IMR-90 (cell line): ENCODE measurements at regions not wholly inside any gene's neighbourhood (a gene's known extent, or its start where the extent isn't known, plus 50 kb on each side); places are given as distances from the start of the nearest gene placed in this dataset.

Source experiments
- ATAC-seq: fragments of 200-7000 bp; cut with Tn5 transposase; 2 replicates; pipeline ENCODE4 v1.9.1; 2020; ENCODE audit warnings: low read depth, mild to moderate bottlenecking, moderate library complexity
- BruUV-seq: library from RNA; stranded (reverse); fragments of 400-500 nt; replicated peaks from 2 replicates; lab custom pipeline; 2021; lab: Mats Ljungman, UMichigan
- CTCF ChIA-PET: fragments of 300-600 bp; formaldehyde crosslinking; extraction: SDS; loops from one replicate; lab custom pipeline; 2021; ENCODE audit warnings: antibody characterized with exemption; lab: Yijun Ruan, JAX
- POLR2A ChIA-PET: fragments of 300-600 bp; sonication (Branson Sonifier 250); formaldehyde crosslinking; loops from one replicate; lab custom pipeline; 2022; ENCODE audit warnings: antibody characterized with exemption; ENCODE audit not compliant: unreplicated experiment; lab: Charles Lee
- DNase-seq: peaks from one replicate; pipeline ENCODE4 v3.0.0; 2013
- H2AFZ ChIP-seq: replicated peaks from 2 replicates; pipeline ENCODE3; 2013; ENCODE audit warnings: low read length, mild to moderate bottlenecking; ENCODE audit not compliant: poor library complexity
- H2AK5ac ChIP-seq: 2 replicates; pipeline ENCODE4 v1.6.1; 2013; ENCODE audit warnings: low read depth, low read length, inconsistent platforms
- H2AK9ac ChIP-seq: replicated peaks from 2 replicates; pipeline ENCODE3; 2013; ENCODE audit warnings: mild to moderate bottlenecking, low read depth, low read length, moderate library complexity; ENCODE audit not compliant: poor library complexity
- H2BK120ac ChIP-seq: 2 replicates; pipeline ENCODE4 v1.6.1; 2013; ENCODE audit warnings: low read depth, low read length, inconsistent platforms
- H2BK15ac ChIP-seq: 3 replicates; pipeline ENCODE4 v1.6.1; 2013; ENCODE audit warnings: low read depth, low read length, inconsistent platforms
- H2BK20ac ChIP-seq: 2 replicates; pipeline ENCODE4 v1.6.1; 2013; ENCODE audit warnings: low read depth, mild to moderate bottlenecking, inconsistent platforms, low read length, moderate library complexity
- H2BK5ac ChIP-seq: 2 replicates; pipeline ENCODE4 v1.6.1; 2013; ENCODE audit warnings: mild to moderate bottlenecking, low read depth, low read length, inconsistent platforms; ENCODE audit not compliant: poor library complexity, severe bottlenecking
- H3K14ac ChIP-seq: replicated peaks from 2 replicates; pipeline ENCODE4 v1.6.1; 2013; ENCODE audit warnings: low read depth, low read length, inconsistent platforms
- H3K18ac ChIP-seq: 2 replicates; pipeline ENCODE4 v1.6.1; 2013; ENCODE audit warnings: low read depth, low read length, control low read depth
- H3K23ac ChIP-seq: 2 replicates; pipeline ENCODE4 v1.6.1; 2013; ENCODE audit warnings: low read depth, low read length, inconsistent platforms
- H3K27ac ChIP-seq: 2 replicates; pipeline ENCODE4 v1.5.1; 2013; ENCODE audit warnings: mild to moderate bottlenecking, control low read depth, low read length; ENCODE audit not compliant: insufficient read depth
- H3K27me3 ChIP-seq: 2 replicates; pipeline ENCODE4 v1.6.1; 2013; ENCODE audit warnings: low read length; ENCODE audit not compliant: control insufficient read depth, insufficient read depth
- H3K36me3 ChIP-seq: 2 replicates; pipeline ENCODE4 v1.6.1; 2013; ENCODE audit warnings: low read length, mixed read lengths; ENCODE audit not compliant: control insufficient read depth, insufficient read depth
- H3K4ac ChIP-seq: 2 replicates; pipeline ENCODE4 v1.6.1; 2013; ENCODE audit warnings: low read depth, low read length, inconsistent platforms
- H3K4me1 ChIP-seq: 2 replicates; pipeline ENCODE4 v1.6.1; 2013; ENCODE audit warnings: low read length, mixed read lengths; ENCODE audit not compliant: control insufficient read depth, insufficient read depth
- H3K4me2 ChIP-seq: 2 replicates; pipeline ENCODE4 v1.6.1; 2013; ENCODE audit warnings: low read depth, mild to moderate bottlenecking, control low read depth, low read length, moderate library complexity
- H3K4me3 ChIP-seq: 2 replicates; pipeline ENCODE4 v1.5.1; 2013; ENCODE audit warnings: low read depth, mild to moderate bottlenecking, control low read depth, low read length, moderate library complexity; ENCODE audit not compliant: insufficient read depth
- H3K56ac ChIP-seq: 2 replicates; pipeline ENCODE4 v1.6.1; 2013; ENCODE audit warnings: low read length, inconsistent platforms; ENCODE audit not compliant: insufficient read depth; ENCODE audit errors: extremely low read depth
- H3K79me1 ChIP-seq, 2 experiments: 2 replicates each; pipeline ENCODE4 v1.6.1; 2013; ENCODE audit warnings: low read length in 2 of 2, inconsistent platforms in 1 of 2, low read depth in 1 of 2
- H3K9ac ChIP-seq: 2 replicates; pipeline ENCODE4 v1.6.1; 2013; ENCODE audit warnings: low read depth, low read length, control low read depth
- H3K9me1 ChIP-seq: 2 replicates; pipeline ENCODE4 v1.6.1; 2013; ENCODE audit warnings: low read length, inconsistent platforms; ENCODE audit not compliant: insufficient read depth
- H3K9me3 ChIP-seq: 2 replicates; pipeline ENCODE4 v1.6.1; 2013; ENCODE audit warnings: low read length; ENCODE audit not compliant: control insufficient read depth, insufficient read depth
- H4K20me1 ChIP-seq: 2 replicates; pipeline ENCODE4 v1.6.1; 2013; ENCODE audit warnings: low read length, inconsistent platforms; ENCODE audit not compliant: insufficient read depth
- H4K5ac ChIP-seq: 2 replicates; pipeline ENCODE4 v1.6.1; 2013; ENCODE audit warnings: mild to moderate bottlenecking, low read depth, low read length, control low read depth
- H4K8ac ChIP-seq, 2 experiments: 2 replicates each; pipeline ENCODE4 v1.6.1; 2013; ENCODE audit warnings: low read depth in 2 of 2, low read length in 2 of 2, control low read depth in 1 of 2, inconsistent platforms in 1 of 2
- H4K91ac ChIP-seq: 2 replicates; pipeline ENCODE4 v1.6.1; 2013; ENCODE audit warnings: low read depth, low read length, inconsistent platforms; ENCODE audit not compliant: insufficient read depth
- BHLHE40 ChIP-seq: fragments of 150-350 bp; IDR thresholded peaks from 2 replicates; pipeline ENCODE4 v1.6.1; 2016; ENCODE audit warnings: mild to moderate bottlenecking, low read depth, low read length
- POLR2A ChIP-seq: IDR thresholded peaks from 2 replicates; pipeline ENCODE4 v1.6.1; 2012; ENCODE audit warnings: mild to moderate bottlenecking, low read depth, low read length
- RAD21 ChIP-seq: IDR thresholded peaks from 2 replicates; pipeline ENCODE4 v1.6.1; 2012; ENCODE audit warnings: low read length, improper control_type of control experiment
- WGBS, 2 experiments: methylation state at CpG; one replicate each; pipeline versions ENCODE4 v1.1.5 to v1.1.7; 2013; ENCODE audit warnings: missing lambda C conversion rate in 2 of 2; ENCODE audit not compliant: insufficient read length in 1 of 2; ENCODE audit errors: extremely low coverage in 2 of 2; 5-methylcytosine and 5-hydroxymethylcytosine counted together
- dilution Hi-C: fragments of 300-500 bp; cut with HindIII; formaldehyde crosslinking; loops from one replicate; pipeline ENCODE4 v1.14.3; 2018; ENCODE audit warnings: low sequenced_read_pairs; ENCODE audit not compliant: unreplicated experiment
- in situ Hi-C: fragments of 300-500 bp; cut with MboI; formaldehyde crosslinking; loops from 3 replicates; pipeline ENCODE4 v1.14.3; 2019; ENCODE audit warnings: low sequenced_read_pairs, inconsistent platforms, mixed read lengths
- intact Hi-C: fragments of 100-400 bp; cut with micrococcal nuclease; formaldehyde crosslinking; loops from 2 replicates; pipeline ENCODE4 v1.10.0; 2022
- TF ChIP-seq, protein P1 (sequence below): fragments of 150-350 bp; IDR thresholded peaks from 2 replicates; pipeline ENCODE4 v1.6.1; 2016; ENCODE audit warnings: low read depth, mild to moderate bottlenecking, low read length, moderate library complexity, borderline replicate concordance

DNA sequence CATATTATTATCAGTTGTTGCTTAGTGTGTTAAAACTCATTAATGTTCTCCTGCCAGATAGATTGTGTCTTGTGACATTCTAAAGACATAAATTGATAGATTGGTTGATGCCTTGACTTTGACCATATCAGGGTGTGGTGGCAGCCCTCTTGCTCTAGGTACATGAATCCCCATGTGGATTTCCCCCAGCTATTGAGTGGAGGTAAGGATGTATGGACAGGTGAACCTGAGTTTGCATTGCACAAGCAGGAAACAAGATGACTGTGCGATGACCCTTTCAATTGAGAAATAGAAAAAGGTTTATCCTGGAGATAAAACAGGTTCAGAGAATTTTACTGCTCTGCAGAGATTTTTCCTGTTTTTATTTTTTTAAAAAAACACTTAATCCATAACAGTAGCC is 619.2 kb downstream of the SPRY1 start:
- Histone ChIP-seq H3K23ac (no peak overlapping the region), H3K4ac (no peak overlapping the region), H3K9ac (no peak overlapping the region), H2BK20ac (no peak overlapping the region), H3K36me3 (no peaks in the 10 kb centered on the region), H2BK120ac (no peak overlapping the region), H2AK5ac (no peak overlapping the region), H3K18ac (no peak overlapping the region), H3K4me1 (peaks cover 4% of the 10 kb centered on the region), H4K8ac (no peak overlapping the region), H2BK5ac (no peak overlapping the region), H4K20me1 (no peaks in the 10 kb centered on the region), H3K14ac (no peak overlapping the region), H3K27ac (no peak overlapping the region), H3K4me3 (no peak overlapping the region), H3K79me1 (no peaks in the 10 kb centered on the region), H3K4me2 (no peak overlapping the region), H3K9me3 (no peaks in the 10 kb centered on the region), H3K27me3 (no peaks in the 10 kb centered on the region), H4K5ac (no peak overlapping the region; the same call in 1 of the 2 replicates), H2AFZ (no peak overlapping the region), H2BK15ac (no peak overlapping the region), H4K91ac (no peak overlapping the region), H2AK9ac (no peak overlapping the region), H3K56ac (no peak overlapping the region), H3K9me1 (no peaks in the 10 kb centered on the region; the same call in 1 of the 2 replicates)
- ChIA-PET POLR2A (no interaction called here), CTCF (interaction anchor here (2.2 kb wide), 1 partner anchor 14 kb away, joined by 7 read pairs; no protein-coding TSS in a partner anchor)
- ATAC-seq (no peak), DNase-seq (no peak)
- in situ Hi-C loops: no loop called here
- TF ChIP-seq RAD21 (no peak), BHLHE40 (no peak), POLR2A (no peak)
- TF ChIP-seq, protein P1, sequence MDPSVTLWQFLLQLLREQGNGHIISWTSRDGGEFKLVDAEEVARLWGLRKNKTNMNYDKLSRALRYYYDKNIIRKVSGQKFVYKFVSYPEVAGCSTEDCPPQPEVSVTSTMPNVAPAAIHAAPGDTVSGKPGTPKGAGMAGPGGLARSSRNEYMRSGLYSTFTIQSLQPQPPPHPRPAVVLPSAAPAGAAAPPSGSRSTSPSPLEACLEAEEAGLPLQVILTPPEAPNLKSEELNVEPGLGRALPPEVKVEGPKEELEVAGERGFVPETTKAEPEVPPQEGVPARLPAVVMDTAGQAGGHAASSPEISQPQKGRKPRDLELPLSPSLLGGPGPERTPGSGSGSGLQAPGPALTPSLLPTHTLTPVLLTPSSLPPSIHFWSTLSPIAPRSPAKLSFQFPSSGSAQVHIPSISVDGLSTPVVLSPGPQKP: no peak
- no TSS peak for BruUV-seq
- no CpG with 5 or more reads among the region's 1 CpG for WGBS, 2 experiments
- intact Hi-C loops: no loop called here
- dilution Hi-C loops: no loop called here
